ENCODE measurements at regions not wholly inside any gene's neighbourhood (a gene's known extent, or its start where the extent isn't known, plus 50 kb on each side); places are given as distances from the start of the nearest gene placed in this dataset.
"Not testable (repeated sequence)": the region's sequence is repeated elsewhere in the genome, so short reads cannot be mapped to it uniquely, and the experiment has no call there.

GRCh38 chr7:73932364-73932763, 71.4 kb downstream of the TMEM270 start:
- TF ChIP-seq CTCF (IDR thresholded peaks at IDR 0.05; ENCODE audit: borderline replicate concordance, control extremely low read depth, extremely low read depth, insufficient read depth, missing control alignments): no peak
- no peak for DNase-seq (ENCODE audit: low spot score)
- in situ Hi-C loops (cut with MboI; ENCODE audit: low sequenced_read_pairs, unreplicated experiment): no loop called here

DNA sequence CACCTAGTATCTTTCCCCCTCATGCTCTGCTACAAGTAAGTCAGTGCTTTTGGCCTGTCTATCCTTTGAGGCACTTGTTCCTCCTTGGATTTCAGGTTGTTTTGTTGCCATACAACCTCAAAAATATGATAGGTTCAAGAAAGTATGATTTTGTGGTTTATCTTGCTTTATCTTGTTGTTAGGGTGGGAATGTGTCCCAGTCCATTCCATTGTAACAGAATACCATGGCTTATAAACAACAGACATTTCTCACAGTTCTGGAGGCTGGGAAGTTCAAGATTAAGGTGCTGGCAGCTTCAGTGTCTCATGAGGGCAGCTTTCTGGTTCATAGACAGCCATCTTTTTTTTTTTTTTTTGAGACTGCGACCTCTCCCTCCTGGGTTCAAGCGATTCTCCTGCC, 72.1 kb downstream of the TMEM270 start:
- DNase-seq (ENCODE audit: low spot score): no peak
- TF ChIP-seq CTCF (IDR thresholded peaks at IDR 0.05; ENCODE audit: borderline replicate concordance, control extremely low read depth, extremely low read depth, insufficient read depth, missing control alignments): no peak
- in situ Hi-C loops (cut with MboI; ENCODE audit: low sequenced_read_pairs, unreplicated experiment): no loop called here

DNA sequence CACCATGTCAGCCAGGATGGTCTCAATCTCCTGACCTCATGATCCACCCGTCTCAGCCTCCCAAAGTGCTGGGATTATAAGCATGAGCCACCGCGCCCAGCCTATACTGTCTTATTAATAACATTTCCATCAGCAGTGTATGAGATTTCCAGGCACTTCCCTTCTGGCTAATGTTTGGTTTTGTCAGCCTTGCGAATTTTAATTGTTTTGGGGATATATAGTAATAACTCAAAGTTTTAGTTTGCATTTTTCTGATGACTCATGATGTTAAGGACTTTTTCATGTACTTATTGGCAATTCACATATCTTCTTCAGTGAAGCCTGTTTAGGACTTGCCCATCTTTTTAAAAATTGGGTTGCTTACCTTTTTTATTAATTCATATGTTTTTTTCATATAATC, 76.0 kb downstream of the TMEM270 start:
- in situ Hi-C loops (cut with MboI; ENCODE audit: low sequenced_read_pairs, unreplicated experiment): no loop called here
- no peak for TF ChIP-seq CTCF (IDR thresholded peaks at IDR 0.05; ENCODE audit: borderline replicate concordance, control extremely low read depth, extremely low read depth, insufficient read depth, missing control alignments)
- no peak for DNase-seq (ENCODE audit: low spot score)

DNA sequence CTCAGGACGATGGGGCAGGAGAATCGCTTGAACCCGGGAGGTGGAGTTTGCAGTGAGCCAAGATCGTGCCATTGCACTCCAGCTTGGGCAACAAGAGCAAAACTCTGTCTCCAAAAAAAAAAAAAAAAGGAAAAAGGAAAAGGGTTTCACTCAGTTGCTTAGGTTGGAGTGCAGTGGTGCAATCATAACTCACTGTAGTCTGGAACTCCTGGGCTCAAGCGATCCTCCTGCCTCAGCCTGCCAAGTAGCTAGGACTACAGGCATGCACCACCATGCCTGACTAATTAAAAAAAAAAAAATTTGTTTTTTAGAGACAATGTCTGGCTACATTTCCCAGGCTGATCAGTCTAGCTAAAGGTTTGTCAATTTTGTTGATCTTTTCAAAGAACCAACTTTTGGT, 76.7 kb downstream of the TMEM270 start:
- DNase-seq (ENCODE audit: low spot score); in situ Hi-C loops (cut with MboI; ENCODE audit: low sequenced_read_pairs, unreplicated experiment): not testable (repeated sequence)

DNA sequence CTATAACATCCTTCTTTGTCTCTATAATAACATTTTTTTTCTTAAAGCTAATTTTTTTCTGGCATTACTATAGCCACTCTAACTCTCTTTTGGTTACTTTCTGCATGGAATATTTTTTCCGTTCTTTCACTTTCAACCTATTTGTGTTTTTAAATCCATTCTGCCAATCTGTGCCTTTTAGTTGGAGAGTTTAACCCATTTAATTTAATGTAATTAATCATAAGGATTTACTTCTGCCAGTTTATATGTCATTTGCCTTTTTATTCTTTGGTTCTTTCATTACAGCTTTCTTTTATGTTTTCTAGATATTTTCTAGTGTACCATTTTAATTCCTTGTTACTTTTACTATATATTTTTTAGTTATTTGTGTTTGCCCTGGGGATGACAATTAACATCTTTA, 78.6 kb downstream of the TMEM270 start:
- in situ Hi-C loops (cut with MboI; ENCODE audit: low sequenced_read_pairs, unreplicated experiment): no loop called here
- no peak for TF ChIP-seq CTCF (IDR thresholded peaks at IDR 0.05; ENCODE audit: borderline replicate concordance, control extremely low read depth, extremely low read depth, insufficient read depth, missing control alignments)
- no peak for DNase-seq (ENCODE audit: low spot score)

- no peak for TF ChIP-seq CTCF (IDR thresholded peaks at IDR 0.05; ENCODE audit: borderline replicate concordance, control extremely low read depth, extremely low read depth, insufficient read depth, missing control alignments)
- DNase-seq (ENCODE audit: low spot score): no peak
- in situ Hi-C loops (cut with MboI; ENCODE audit: low sequenced_read_pairs, unreplicated experiment): no loop called here
Observed at GRCh38 chr7:73940701-73941238, 79.8 kb downstream of the TMEM270 start.

GRCh38 chr7:73941836-73942551, 81.0 kb downstream of the TMEM270 start:
- no peak for DNase-seq (ENCODE audit: low spot score)
- no peak for TF ChIP-seq CTCF (IDR thresholded peaks at IDR 0.05; ENCODE audit: borderline replicate concordance, control extremely low read depth, extremely low read depth, insufficient read depth, missing control alignments)
- in situ Hi-C loops (cut with MboI; ENCODE audit: low sequenced_read_pairs, unreplicated experiment): no loop called here
